NOMO-1 treated with DMSO at 0.1 percent for 48 hours (cell line): ENCODE measurements at regions not wholly inside any gene's neighbourhood (a gene's known extent, or its start where the extent isn't known, plus 50 kb on each side); places are given as distances from the start of the nearest gene placed in this dataset.
A peak's percentile ranks its signal among the peaks of the same experiment; 100 is the strongest.

ENCODE experiments used
- DNase-seq: peaks from one replicate; lab custom pipeline; 2025; ENCODE audit not compliant: unreplicated experiment; lab: John Stamatoyannopoulos, UW

DNA sequence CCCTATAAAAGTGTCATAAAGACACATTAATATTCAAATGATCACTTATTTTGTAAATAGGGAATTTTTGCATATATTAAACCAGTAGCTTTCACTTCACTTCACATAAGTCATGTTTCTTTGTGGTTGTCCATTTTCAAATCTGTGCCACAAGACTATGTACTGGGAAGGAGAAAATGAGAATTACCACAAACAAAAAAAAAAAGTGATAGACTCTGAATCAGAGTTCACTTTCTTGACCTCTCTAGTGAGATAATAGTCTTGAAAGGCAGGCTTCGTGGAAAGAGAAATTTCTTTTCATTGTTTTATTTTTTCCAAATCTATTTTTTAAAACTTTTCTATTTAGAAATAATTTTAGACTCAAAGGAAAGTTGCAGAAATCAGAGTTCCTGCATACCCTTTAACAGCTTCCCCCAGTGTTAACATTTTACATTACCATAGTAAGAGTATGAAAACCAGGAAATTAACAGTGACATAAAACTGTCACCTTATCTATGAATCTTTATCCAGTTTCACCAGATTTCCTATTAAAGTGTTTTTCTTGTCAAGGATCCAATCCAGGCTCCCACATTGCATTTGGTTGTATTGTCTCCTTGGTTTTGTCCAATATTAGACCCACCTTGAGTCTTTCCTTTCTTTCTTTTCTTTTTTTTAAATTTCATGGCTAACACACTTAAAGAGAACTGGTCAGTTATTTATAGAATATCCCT lies 215.4 kb upstream of the PGRMC2 start:
- DNase-seq, result no peak

DNA sequence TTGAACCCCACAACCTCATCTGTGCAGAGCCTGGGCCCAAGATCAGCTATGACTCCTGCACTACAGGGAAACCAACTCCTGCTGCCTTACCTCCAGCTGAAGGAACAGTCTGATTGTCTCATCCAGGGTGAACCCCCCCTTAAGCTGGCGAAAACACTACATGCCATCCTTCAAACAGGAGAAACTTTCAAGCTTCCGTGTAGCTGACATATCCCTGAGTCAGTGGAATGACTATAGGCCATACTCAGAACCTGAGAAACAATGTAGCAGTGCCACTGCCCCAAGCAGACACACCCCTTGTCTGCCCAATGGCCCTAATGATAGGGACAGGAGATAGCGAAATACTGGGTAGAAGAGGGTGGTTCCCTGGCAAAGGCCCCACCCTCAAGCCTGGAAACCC lies 213.6 kb upstream of the PGRMC2 start:
- DNase-seq, result no peak

DNA sequence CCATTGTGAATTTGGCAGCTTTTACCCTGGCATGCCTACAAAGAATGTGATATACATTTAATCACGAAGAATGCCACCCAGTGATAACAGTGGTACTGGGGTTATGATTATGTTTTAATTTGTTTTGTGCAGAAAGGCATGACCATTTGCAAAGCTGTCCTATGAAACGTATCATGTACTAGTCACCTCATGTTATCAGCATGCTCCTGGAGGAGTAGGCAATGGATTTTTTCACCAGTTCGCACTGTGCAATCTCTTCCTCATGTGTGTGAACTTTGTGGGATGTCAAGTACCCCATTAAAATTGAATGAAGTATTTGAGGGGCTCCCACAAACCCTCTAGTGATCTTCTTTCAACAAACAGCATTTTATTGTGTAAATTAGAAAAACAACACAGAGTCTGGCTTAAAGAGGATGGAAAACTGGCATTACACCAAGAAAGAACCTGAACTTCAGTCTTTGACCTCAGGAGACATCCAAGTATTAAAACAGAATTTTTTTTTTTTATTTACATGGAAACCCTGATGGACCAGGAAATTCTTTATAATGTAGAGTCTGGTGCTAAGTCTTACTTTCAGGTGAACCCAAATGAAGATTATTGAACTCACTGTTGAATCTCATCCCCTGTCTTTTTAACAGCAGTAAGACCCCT lies 200.6 kb upstream of the PGRMC2 start:
- no peak for DNase-seq

DNA sequence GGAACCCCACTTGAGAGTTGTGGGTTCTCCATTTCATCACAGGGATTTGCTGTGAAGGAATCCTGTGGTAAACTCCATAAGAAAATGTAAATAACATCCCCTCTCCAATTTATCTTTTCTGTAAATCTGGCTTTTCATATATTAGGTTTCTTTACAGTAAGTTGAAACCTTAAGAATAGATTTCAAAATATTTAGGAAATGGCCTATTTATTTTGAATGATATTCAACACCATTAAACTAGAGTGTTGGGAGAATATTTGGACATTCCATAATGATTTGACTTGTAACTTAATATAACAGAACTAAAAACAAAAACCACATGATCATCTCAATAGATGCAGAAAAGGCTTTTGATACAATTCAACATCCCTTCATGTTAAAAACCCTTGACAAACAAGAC lies 197.3 kb upstream of the PGRMC2 start:
- no peak for DNase-seq

DNA sequence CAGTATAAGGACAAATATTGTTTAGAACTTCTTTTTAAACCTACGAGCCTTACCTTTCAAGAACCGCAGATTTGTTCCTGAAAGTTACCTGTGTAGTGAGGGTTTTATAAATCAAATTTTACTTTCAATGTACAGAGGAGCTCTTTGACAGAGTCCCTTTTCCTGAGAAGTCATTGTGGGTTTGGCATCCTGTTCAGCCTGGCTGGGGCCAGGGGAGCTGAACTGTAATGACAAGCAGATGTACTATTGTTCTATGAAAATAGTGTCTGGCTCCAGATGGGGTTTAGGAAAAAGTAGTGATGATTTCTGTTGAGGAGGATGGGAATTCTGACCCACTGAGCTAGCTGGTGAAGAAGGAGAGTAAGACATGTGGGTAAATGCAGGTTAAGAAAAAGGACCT lies 196.2 kb upstream of the PGRMC2 start:
- DNase-seq, result no peak

DNA sequence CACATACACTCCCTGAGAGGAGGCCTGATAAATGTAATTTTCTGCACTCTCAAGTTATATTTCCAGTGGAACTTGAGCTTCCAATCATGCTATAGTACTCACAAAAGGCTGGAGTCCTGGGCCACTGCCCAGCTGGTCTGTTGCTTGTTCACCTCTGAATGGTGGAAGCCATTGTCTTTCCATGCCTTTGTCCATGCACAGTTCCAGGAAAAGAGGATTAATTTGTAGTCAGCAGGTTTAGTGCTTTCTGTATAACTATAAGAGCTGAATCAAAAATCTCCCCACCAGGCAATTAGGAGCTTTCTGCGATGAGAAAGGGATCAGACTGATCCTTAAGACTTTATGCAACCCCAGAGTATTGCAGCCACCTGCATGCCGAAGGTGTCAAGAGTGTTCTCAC lies 195.4 kb upstream of the PGRMC2 start:
- DNase-seq, result no peak

DNA sequence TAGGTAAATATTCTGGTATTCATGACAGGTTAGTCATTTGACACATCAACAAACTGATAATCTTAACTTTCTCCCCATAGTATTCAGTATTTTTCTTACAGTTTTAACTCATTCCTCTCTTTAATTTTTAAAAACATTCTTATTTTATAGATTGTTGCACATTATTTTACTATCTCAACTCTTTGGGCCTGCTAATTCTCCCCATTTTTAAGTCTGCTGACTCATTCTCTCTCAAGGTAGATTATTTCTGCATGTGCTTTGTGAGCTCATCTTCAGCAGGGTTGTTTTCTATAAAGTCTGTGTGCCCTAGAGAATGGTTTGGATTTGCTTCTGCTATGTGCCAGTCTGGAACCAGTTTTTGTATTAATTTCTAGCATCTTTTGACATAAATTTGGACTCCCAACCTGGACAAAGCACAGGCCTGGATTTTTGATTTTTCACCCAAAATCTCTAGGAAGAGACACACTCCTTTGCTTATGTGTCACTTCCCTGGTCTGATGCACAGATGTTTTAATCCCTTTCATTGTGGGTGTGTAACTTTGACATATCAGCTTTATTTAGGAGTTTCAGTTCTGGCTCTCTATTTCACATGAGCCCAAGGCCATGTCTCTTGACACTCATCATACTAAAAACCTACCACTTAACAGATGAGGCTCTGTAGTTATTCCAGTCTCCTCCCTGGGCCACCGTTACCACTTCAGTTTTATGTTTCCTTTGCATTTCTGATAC lies 194.3 kb upstream of the PGRMC2 start:
- DNase-seq, result no peak

DNA sequence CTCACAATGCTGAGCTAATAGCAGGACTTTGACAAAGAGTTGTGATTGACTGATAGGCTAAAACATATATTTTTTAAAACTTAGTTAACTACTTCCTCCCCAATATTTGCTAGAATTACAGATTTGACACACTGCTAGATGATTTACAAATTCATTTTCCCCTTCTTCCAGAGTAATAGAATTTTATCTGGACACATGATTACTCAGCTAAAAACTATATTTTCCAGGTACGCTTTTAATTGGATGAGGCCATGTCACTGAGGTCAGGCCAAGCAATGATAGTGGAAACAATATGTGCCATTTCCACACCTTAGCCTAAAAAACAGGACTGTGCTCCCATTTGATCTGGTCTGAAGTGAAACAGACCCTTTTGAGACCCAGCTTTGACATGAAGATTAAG lies 193.3 kb upstream of the PGRMC2 start:
- DNase-seq, result no peak

DNA sequence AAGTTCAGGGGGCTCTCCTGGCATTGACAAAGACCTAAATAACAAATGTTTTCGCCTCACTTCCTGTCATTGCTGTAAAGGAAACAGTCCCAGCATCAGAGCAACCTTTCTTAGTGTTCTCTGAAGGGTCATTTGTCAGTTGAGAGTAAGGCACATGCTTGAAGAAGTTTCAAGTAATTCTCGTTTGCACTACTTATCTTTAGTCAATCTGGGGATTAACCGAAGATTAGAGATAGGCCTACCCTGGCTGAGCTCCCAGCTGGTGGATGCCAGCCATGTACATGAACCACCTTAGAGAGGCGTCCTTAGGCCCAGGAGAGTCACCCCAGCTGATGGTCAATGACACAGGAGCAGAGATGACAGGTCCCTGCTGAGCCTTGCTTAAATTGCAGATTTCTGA lies 189.9 kb upstream of the PGRMC2 start:
- no peak for DNase-seq

DNA sequence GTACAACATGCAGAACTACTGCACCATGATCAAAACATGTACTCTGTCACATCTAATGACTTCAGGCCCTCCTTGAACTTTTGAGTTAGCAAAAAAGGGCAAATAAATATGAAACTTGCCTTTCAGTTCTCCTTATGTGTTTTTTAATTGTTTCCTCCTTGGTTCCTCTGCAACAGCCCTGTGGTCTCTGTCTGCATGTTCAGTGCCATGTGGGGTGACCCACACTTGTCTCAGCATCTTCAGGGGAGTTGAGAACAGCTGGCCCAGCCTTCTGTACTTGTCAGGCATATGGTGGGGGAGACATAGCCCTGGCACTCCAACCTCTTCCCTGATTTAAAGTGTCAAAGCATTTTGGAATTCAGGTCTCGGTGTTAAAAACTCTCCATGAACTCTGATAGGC lies 188.0 kb upstream of the PGRMC2 start:
- DNase-seq, result peak; percentile 30

DNA sequence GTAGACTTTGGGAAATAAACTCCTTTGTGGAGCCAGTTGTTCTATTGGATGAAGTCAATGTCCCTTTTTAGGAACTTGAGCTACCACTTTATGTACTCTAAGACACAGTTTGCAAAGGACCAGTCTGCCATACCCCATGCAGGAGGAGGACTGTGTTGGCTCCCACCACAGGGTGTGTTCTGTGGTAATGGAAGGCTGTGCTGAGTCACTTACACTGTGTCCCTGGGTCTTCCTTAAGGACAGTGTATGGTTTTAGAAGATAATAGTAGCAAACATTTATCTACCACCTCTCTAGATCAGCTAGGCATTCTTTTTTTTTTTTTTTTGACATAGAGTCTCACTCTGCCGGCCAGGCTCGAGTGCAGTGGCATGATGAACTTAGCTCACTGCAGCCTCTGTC lies 184.0 kb upstream of the PGRMC2 start:
- DNase-seq, result no peak

DNA sequence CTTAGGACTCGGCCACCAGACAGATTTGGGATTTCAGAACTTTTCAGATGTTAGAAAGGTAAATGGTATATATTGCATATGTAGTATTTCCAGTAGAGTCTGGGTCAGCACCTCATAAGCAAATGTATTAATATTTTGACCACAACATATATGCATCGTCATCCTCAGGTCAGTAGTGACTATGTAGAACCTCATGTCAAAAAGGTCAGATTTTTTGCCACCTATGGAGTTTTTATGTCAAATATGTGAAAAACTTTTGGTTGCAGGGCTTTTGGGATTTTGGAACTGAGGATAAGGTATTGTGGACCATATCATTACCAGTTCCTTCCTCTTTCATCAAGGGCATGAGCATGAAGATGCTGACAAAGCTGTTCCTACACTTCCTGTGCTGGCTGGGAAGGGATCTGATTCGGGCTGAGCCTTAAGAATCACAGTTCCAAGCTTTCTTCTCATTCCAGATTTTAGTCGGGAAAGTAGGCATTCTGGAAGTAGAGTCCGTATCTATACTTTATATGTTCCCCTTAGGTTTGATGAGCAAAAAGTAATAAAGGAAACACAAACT lies 183.0 kb upstream of the PGRMC2 start:
- DNase-seq, result no peak

DNA sequence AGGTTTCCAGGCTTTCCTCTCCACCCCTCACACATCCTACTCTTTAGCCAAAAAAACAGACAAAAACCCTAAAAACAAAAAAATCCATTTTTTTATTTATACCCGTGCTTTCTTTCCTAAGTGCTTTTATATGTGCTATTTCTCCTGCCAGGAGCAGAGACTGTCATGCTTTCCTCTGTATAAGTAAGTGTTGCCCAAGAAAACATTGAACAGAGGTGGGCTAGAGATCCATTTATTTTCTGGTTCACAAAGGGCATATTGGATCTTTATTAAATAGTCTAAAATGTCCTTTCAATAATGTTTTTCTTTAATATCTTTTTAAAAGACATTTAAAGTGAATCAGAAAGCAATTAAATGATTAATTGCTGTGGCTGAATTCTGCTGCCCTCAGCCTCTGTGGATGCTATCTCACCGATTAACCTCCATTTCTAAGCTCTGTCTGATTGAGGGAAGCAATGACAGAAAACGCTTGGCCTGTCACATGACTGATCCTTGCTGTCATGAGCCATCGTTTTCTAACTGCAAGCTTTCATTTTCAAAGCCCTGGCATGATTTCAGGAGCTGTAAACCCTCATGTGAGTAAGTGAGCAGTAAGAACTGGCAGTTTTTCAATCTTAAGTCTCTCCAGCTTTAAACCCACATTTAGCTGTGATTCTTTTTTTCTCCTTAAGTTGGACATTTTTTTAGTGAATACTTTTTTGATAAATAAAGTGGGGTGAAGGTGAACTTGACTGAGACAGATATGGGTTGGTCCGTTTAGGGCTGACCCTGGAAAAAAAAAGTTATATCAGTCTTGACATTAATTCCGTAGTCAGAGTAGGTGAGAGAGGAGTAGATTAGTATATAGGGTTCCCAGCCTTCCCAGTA lies 180.7 kb upstream of the PGRMC2 start:
- no peak for DNase-seq

DNA sequence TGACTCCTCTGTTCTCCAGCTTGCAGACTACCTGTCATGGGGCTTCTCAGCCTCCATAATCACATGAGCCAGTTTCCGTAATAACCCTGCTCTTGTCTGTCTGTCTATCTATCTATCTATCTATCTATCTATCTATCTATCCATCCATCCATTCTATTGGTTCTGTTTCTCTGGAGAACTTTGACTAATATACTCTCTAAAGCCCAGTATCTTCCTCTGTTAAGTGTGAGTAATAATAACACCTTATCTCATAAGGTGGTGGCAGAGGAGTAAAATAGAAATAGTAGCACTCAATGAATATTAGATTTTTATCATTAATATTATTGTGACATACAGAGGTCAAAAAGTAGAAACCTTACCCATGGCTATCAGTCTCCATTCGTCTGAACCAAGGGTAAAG lies 177.9 kb upstream of the PGRMC2 start:
- no peak for DNase-seq

DNA sequence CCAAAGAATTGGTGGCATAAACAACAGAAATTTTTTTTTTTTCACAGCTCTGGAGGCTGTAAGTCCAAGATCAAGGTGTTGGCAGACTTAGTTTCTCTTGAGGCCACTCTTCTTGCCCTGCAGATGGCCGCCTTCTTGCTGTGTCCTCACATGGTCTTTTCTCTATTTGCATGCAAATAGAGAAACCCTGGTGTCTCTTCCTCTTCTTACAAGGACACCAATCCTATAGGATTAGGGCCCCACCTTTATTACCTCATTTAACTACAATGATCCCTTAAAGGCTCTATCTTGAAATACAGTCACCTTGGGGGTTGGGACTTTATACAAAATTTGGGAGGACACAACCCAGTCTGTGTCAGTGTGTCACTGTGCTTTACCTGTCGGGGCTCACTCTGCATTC lies 175.4 kb upstream of the PGRMC2 start:
- no peak for DNase-seq

DNA sequence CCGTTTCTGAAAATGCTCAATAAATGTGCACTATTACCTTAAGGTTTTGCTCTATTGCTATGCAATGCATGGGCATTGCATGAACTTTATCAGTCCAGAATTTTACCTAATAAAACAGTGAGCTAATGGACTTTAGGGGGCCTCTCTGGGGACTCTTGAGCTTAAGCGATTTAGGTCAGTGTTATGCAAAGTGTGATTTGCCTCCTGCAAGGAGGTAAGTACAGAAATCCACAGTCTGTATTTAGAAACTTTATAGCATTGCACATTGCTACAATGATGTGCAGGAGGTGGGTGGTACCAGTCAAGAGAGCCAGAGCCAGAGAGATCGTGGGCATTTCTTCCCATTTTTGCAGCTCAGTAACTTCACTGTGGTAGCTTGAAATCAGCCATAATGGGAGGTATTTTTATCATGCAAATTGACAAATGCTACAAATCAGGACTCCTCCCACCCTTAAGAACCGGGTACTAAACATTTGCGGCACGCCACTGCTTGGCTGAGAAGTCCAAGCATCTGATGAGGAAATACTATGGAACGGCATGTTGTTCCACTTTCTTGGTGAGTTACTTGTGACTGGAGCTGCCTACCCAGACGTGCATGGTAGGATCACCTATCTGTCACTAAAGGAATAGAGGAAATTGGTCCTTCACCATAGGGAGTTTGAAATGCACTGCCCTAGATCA lies 174.6 kb upstream of the PGRMC2 start:
- DNase-seq, result no peak

DNA sequence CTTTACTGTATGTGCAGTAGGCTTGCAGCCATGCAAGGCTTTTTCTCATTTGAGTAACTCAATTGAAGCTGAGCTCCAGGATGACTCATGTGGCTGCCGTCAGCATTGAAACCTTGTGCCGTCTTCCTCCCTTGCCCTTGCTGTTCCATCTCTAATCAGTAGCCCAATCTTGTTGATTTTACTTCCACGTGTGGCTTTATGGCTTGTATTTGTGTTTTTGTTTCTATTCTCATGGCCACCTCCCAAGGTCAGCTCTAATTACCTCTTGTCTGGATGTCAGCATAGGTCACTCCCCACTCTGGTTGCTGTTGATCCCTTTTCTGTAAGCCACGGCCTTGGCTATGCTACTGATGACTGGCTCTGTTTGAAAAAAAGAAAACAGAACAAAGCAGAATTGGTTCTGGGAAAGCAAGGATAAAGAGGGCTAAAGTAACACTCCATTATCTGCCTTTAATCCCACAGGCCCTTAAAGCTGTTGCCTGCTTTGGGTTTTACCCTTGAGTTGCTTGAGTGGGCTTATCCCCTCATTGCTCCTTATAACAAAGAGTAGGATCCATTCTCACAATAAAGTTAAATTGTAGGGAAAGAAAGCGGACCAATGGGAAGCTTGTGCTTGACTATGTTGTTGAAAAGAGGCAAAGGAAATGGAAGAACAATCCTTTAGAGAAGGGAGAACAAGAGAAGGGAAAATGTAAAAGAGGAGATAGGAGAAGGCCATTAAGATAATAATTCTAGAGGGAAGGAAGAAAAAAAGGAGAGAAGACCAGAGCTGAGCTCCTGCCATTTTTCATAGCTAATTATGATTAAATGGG lies 173.9 kb upstream of the PGRMC2 start:
- DNase-seq, result no peak

DNA sequence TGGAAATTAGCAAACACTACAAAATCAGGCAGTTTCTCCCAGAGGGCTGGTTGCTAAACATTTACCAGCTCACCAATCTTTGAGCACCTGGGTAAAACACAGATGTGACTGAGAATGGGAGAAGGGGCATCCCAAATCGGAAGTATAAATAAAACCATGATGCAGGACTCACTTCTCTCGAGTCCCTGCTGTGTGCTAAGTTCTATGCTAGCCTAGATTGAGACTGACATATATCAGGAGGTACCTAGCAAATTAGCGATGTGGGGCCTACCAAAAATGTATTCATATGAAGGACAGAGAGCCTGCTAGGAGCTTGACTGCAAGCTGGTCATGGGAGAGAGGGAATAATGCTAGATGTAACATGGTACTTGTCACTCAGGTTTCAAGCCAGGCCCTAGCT lies 171.9 kb upstream of the PGRMC2 start:
- DNase-seq, result no peak

DNA sequence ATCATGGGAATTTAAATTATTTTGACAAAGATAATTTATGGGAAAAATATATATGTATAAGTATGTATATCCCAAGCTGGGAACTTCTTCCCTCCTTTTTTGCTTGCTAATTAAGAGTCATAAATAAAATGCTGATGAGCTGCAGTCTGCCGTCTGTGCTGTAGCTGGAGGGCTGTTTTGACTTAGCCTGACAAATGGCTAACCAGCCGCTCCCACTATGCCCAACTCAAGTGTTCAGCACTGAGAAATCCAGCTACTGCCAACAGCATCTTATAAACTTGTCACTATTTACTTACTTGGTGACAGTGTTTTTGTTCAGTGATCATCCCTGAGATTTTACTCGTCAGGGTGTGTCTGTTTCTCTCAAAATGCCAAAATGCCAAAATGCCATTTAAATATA lies 171.2 kb upstream of the PGRMC2 start:
- DNase-seq, result no peak

DNA sequence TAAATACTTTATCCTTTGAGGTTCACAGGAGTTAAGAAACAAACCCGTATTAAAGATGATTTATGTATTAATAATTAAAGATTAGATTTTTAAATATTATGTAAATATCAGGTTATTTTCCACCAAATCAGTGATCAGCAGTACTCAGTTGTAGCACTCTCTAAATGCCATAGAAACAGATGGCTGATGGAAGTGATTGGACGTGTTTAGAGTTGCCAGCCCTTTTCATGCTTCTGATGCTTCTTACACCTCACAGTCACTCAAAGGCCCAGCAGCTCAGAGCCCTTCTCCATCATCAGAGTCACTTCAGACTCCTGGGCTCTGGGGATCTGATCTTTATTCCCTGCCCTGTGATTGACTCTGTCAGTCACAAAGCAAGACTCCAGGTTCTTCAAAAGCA lies 170.1 kb upstream of the PGRMC2 start:
- no peak for DNase-seq
